ENCODE measurements at regions not wholly inside any gene's neighbourhood (a gene's known extent, or its start where the extent isn't known, plus 50 kb on each side); places are given as distances from the start of the nearest gene placed in this dataset.

DNA sequence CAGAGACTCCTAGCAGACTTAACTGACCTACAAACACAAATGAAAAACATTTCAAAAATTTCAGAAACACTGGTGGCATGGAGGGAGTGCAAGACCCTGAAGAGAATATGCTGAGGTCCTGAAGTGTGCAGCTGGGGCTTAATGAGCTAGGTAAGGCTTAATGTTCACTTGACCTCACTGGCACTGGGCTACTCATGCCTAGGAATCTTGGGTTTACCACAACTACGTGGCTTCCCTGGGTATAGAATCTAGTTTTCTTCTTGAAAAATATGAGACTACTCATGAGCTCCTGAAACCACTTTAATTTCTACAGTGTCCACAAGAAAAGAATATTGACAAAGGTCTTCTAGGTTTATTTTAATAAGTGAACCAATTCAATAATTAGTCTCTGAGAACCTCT is 139.8 kb downstream of the HNMT start:
- no peak overlapping the region for H3K4me3 ChIP-seq
- H3K36me3 ChIP-seq: no peaks in the 10 kb centered on the region
- H3K27ac ChIP-seq: no peak overlapping the region
- no peaks in the 10 kb centered on the region for H3K4me1 ChIP-seq (replicated peaks)
- intact Hi-C loops (cut with DNase I): no loop called here
- no peaks in the 10 kb centered on the region for H3K27me3 ChIP-seq (replicated peaks; ENCODE audit: insufficient read depth)
- WGBS: 90% methylated on average over 1 of the region's 1 CpG
- no peak for TF ChIP-seq POLR2A (IDR thresholded peaks at IDR 0.05)
- H3K9me3 ChIP-seq: no peaks in the 10 kb centered on the region
- DNase-seq (ENCODE audit: low spot score): no peak

DNA sequence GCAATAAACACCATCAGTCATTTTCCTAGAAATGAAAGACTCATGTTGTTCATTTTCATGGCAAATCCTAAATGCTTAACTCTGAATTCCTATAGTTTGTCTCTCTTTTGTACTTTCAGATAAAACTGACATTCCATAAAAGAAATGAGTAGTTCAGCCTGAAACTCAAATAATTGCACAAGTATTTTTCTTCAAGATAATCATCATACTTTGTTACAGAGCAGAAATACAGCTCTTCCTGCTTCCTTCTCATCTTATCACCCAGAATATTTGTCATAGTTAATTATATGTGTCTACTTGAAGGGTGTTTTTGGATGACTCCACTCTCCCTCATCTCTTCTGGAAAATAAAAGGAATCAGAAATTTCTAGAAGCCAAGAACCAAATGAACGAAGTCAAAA is 141.1 kb downstream of the HNMT start:
- no peaks in the 10 kb centered on the region for H3K9me3 ChIP-seq
- TF ChIP-seq POLR2AphosphoS5 (IDR thresholded peaks at IDR 0.05): no peak
- no peak for TF ChIP-seq POLR2A (IDR thresholded peaks at IDR 0.05)
- no peak for TF ChIP-seq CTCF (IDR thresholded peaks at IDR 0.05)
- no peak for DNase-seq (ENCODE audit: low spot score)
- H3K4me3 ChIP-seq: no peak overlapping the region
- H3K27me3 ChIP-seq (replicated peaks; ENCODE audit: insufficient read depth): no peaks in the 10 kb centered on the region
- intact Hi-C loops (cut with DNase I): no loop called here
- no peaks in the 10 kb centered on the region for H3K36me3 ChIP-seq
- 73% methylated on average over 1 of the region's 1 CpG for WGBS
- H3K4me1 ChIP-seq (replicated peaks): no peaks in the 10 kb centered on the region
- H3K27ac ChIP-seq: no peak overlapping the region

- DNase-seq (ENCODE audit: low spot score): no peak
- TF ChIP-seq POLR2AphosphoS5 (IDR thresholded peaks at IDR 0.05): no peak
- TF ChIP-seq CTCF (IDR thresholded peaks at IDR 0.05): no peak
- no peak for TF ChIP-seq POLR2A (IDR thresholded peaks at IDR 0.05)
- Histone ChIP-seq H3K27ac (no peak overlapping the region), H3K4me1 (replicated peaks) (no peaks in the 10 kb centered on the region), H3K36me3 (no peaks in the 10 kb centered on the region), H3K9me3 (no peaks in the 10 kb centered on the region), H3K27me3 (replicated peaks; ENCODE audit: insufficient read depth) (no peaks in the 10 kb centered on the region), H3K4me3 (no peak overlapping the region)
- WGBS: 47% methylated on average over 1 of the region's 1 CpG
- intact Hi-C loops (cut with DNase I): no loop called here
Measured at GRCh38 chr2:138106606-138107005, 142.3 kb downstream of the HNMT start.

GRCh38 chr2:138107288-138107687 is 143.0 kb downstream of the HNMT start:
- Histone ChIP-seq H3K27me3 (replicated peaks; ENCODE audit: insufficient read depth) (no peaks in the 10 kb centered on the region), H3K27ac (no peak overlapping the region), H3K4me1 (replicated peaks) (no peaks in the 10 kb centered on the region), H3K36me3 (no peaks in the 10 kb centered on the region), H3K4me3 (no peak overlapping the region), H3K9me3 (no peaks in the 10 kb centered on the region)
- DNase-seq (ENCODE audit: low spot score): no peak
- no peak for TF ChIP-seq POLR2A (IDR thresholded peaks at IDR 0.05)
- TF ChIP-seq CTCF (IDR thresholded peaks at IDR 0.05): no peak
- no peak for TF ChIP-seq POLR2AphosphoS5 (IDR thresholded peaks at IDR 0.05)
- WGBS: 76% methylated on average over 4 of the region's 4 CpGs
- intact Hi-C loops (cut with DNase I): no loop called here

DNA sequence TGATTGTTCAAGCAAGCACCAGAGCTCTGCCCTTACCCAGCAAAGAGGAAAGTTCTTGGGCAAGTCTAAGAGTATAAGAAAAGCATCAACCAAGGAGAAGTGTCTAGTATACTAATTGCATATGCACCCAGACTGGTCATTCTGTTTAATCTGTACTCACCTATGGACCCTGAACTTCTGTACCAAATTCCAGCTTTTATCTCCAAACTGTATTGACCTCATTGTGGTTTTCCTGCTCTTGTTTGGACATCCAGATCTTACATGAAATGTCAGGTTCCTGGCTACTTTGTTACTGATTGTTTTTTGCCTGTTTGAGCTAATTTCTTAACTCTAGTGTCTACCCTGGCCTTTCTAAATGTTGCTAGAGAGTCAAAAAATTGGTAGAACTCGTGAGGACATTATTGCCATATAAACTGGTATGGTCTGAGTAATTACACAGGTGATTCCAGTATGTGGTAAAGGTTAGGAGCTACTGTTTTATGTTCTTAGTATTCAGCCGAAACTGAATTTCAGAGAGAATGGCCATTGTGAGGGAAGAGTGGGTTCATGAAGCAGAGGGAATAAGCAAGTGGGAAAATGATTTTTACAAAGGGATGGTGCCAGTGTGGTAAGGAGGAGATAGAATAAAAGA is 146.3 kb downstream of the HNMT start:
- TF ChIP-seq POLR2AphosphoS5 (IDR thresholded peaks at IDR 0.05) (no peak), CTCF (IDR thresholded peaks at IDR 0.05) (no peak), POLR2A (IDR thresholded peaks at IDR 0.05) (no peak)
- Histone ChIP-seq H3K4me3 (no peak overlapping the region), H3K27me3 (replicated peaks; ENCODE audit: insufficient read depth) (no peaks in the 10 kb centered on the region), H3K36me3 (no peaks in the 10 kb centered on the region), H3K27ac (no peak overlapping the region), H3K9me3 (no peaks in the 10 kb centered on the region), H3K4me1 (replicated peaks) (no peaks in the 10 kb centered on the region)
- 88% methylated on average over 2 of the region's 2 CpGs for WGBS
- no peak for DNase-seq (ENCODE audit: low spot score)
- intact Hi-C loops (cut with DNase I): no loop called here
